HEK293 (cell line): ENCODE measurements at regions not wholly inside any gene's neighbourhood (a gene's known extent, or its start where the extent isn't known, plus 50 kb on each side); places are given as distances from the start of the nearest gene placed in this dataset.
A peak's percentile ranks its signal among the peaks of the same experiment; 100 is the strongest.

Experiments
- CTCF ChIA-PET: fragments of 350-600 bp; formaldehyde crosslinking; extraction: SDS; loops from one replicate; lab custom pipeline; 2021; ENCODE audit warnings: antibody characterized with exemption; lab: Yijun Ruan, JAX
- POLR2A ChIA-PET: fragments of 300-600 bp; formaldehyde crosslinking; extraction: SDS; loops from one replicate; lab custom pipeline; 2020; ENCODE audit warnings: antibody characterized with exemption, inconsistent platforms; lab: Yijun Ruan, JAX
- H3K27ac ChIP-seq: fragments of 200-500 bp; sonication (Bioruptor generic); 2 replicates; pipeline ENCODE4 v1.5.1; 2014; ENCODE audit warnings: low read depth, low read length, control low read depth, inconsistent platforms; ENCODE audit errors: extremely low read depth
- H3K36me3 ChIP-seq, 2 experiments: fragments of 200-500 bp in 1 of 2; sonication (Bioruptor generic) in 1 of 2; 1 replicate in 1 of 2; 2 replicates in 1 of 2; pipeline ENCODE4 v1.5.1; 2014 to 2017; ENCODE audit warnings: inconsistent platforms in 2 of 2, low read length in 2 of 2; ENCODE audit not compliant: control insufficient read depth in 2 of 2, insufficient read depth in 1 of 2
- H3K4me1 ChIP-seq: fragments of 200-500 bp; sonication (Bioruptor generic); 2 replicates; pipeline ENCODE4 v1.5.1; 2014; ENCODE audit warnings: mild to moderate bottlenecking, low read length, inconsistent platforms; ENCODE audit not compliant: control insufficient read depth, insufficient read depth
- H3K4me3 ChIP-seq: 2 replicates; pipeline ENCODE4 v1.5.1; 2011; ENCODE audit warnings: low read depth, mild to moderate bottlenecking, control low read depth, low read length, moderate library complexity
- H3K9me3 ChIP-seq: fragments of 200-500 bp; sonication (Bioruptor generic); 2 replicates; pipeline ENCODE4 v1.5.1; 2014; ENCODE audit warnings: low read depth, low read length, inconsistent platforms; ENCODE audit not compliant: control insufficient read depth, insufficient read depth
- FEZF1 ChIP-seq: fragments of 450-650 bp; formaldehyde crosslinking; IDR thresholded peaks from 2 replicates; pipeline ENCODE4 v1.5.1; 2016; ENCODE audit warnings: missing biosample characterization, missing genetic modification characterization
- KLF17 ChIP-seq: fragments of 450-650 bp; formaldehyde crosslinking; IDR thresholded peaks from 2 replicates; pipeline ENCODE4 v1.5.1; 2016; ENCODE audit warnings: missing biosample characterization, missing genetic modification characterization
- REST ChIP-seq: fragments of 450-650 bp; formaldehyde crosslinking; IDR thresholded peaks from 2 replicates; pipeline ENCODE4 v1.5.1; 2016; ENCODE audit warnings: missing biosample characterization, missing genetic modification characterization
- SCRT2 ChIP-seq: fragments of 450-650 bp; formaldehyde crosslinking; IDR thresholded peaks from 2 replicates; pipeline ENCODE4 v1.5.1; 2016; ENCODE audit warnings: missing biosample characterization, missing genetic modification characterization
- SETDB1 ChIP-seq: IDR thresholded peaks from one replicate; pipeline ENCODE4 v1.6.1; 2017; ENCODE audit warnings: mild to moderate bottlenecking, low read length, moderate library complexity, mixed read lengths; ENCODE audit not compliant: insufficient read length
- SP2 ChIP-seq: fragments of 450-650 bp; formaldehyde crosslinking; IDR thresholded peaks from 2 replicates; pipeline ENCODE4 v1.5.1; 2016; ENCODE audit warnings: missing biosample characterization, missing genetic modification characterization
- ZFP41 ChIP-seq: fragments of 450-650 bp; formaldehyde crosslinking; IDR thresholded peaks from 2 replicates; pipeline ENCODE4 v1.5.1; 2016; ENCODE audit warnings: missing biosample characterization, missing genetic modification characterization, borderline replicate concordance
- ZNF146 ChIP-seq: fragments of 450-650 bp; formaldehyde crosslinking; IDR thresholded peaks from 2 replicates; pipeline ENCODE4 v1.5.1; 2016; ENCODE audit warnings: missing biosample characterization, missing genetic modification characterization
- ZNF24 ChIP-seq: fragments of 450-650 bp; formaldehyde crosslinking; IDR thresholded peaks from 2 replicates; pipeline ENCODE4 v1.5.1; 2016; ENCODE audit warnings: missing biosample characterization, missing genetic modification characterization
- ZNF280D ChIP-seq: fragments of 450-650 bp; formaldehyde crosslinking; IDR thresholded peaks from 2 replicates; pipeline ENCODE4 v1.5.1; 2016; ENCODE audit warnings: missing biosample characterization, missing genetic modification characterization
- ZNF398 ChIP-seq: fragments of 450-650 bp; formaldehyde crosslinking; IDR thresholded peaks from 2 replicates; pipeline ENCODE4 v1.5.1; 2017; ENCODE audit warnings: missing biosample characterization, missing genetic modification characterization
- ZNF501 ChIP-seq: fragments of 450-650 bp; formaldehyde crosslinking; IDR thresholded peaks from 2 replicates; pipeline ENCODE4 v1.5.1; 2016; ENCODE audit warnings: missing biosample characterization, missing genetic modification characterization
- ZNF514 ChIP-seq: fragments of 450-650 bp; formaldehyde crosslinking; IDR thresholded peaks from 2 replicates; pipeline ENCODE4 v1.5.1; 2016; ENCODE audit warnings: missing biosample characterization, missing genetic modification characterization
- ZNF645 ChIP-seq: fragments of 450-650 bp; formaldehyde crosslinking; IDR thresholded peaks from 2 replicates; pipeline ENCODE4; 2016; ENCODE audit warnings: missing biosample characterization, missing genetic modification characterization
- ZNF791 ChIP-seq: fragments of 450-650 bp; formaldehyde crosslinking; IDR thresholded peaks from 2 replicates; pipeline ENCODE4 v1.5.1; 2016; ENCODE audit warnings: missing biosample characterization, missing genetic modification characterization
- ZNF792 ChIP-seq: fragments of 450-650 bp; formaldehyde crosslinking; IDR thresholded peaks from 2 replicates; pipeline ENCODE4 v1.5.1; 2016; ENCODE audit warnings: missing biosample characterization, missing genetic modification characterization
- ZSCAN18 ChIP-seq: fragments of 450-650 bp; formaldehyde crosslinking; IDR thresholded peaks from 2 replicates; pipeline ENCODE4 v1.5.1; 2016; ENCODE audit warnings: missing biosample characterization, missing genetic modification characterization

- H3K4me3 ChIP-seq, result no peak overlapping the region
- ChIA-PET CTCF (interaction anchor here (0.7 kb wide), 1 partner anchor 11 kb away, joined by 3 read pairs; no protein-coding TSS in a partner anchor), POLR2A (no interaction called here)
- H3K4me1 ChIP-seq, result no peaks in the 10 kb centered on the region; the same call in 1 of the 2 replicates
- TF ChIP-seq ZNF645 (tag by site-specific recombination) (no peak), SP2 (tag by site-specific recombination) (no peak), SCRT2 (0 out of 2 replicates have a peak, but pooled peaks have one; percentile 22), ZNF24 (no peak), ZNF792 (tag by site-specific recombination) (no peak), ZNF146 (tag by site-specific recombination) (no peak), FEZF1 (tag by site-specific recombination) (no peak), ZNF280D (no peak)
- H3K9me3 ChIP-seq, result no peaks in the 10 kb centered on the region
- H3K36me3 ChIP-seq, result no peaks in the 10 kb centered on the region
- H3K27ac ChIP-seq, result no peak overlapping the region
Observed at GRCh38 chr2:129861666-129862288, 117.7 kb upstream of the RAB6C start.

GRCh38 chr2:129862668-129863067 is 116.8 kb upstream of the RAB6C start:
- TF ChIP-seq SETDB1, result no peak
- no peak for TF ChIP-seq ZNF514 (tag by site-specific recombination)
- TF ChIP-seq ZNF791 (tag by site-specific recombination), result no peak
- TF ChIP-seq KLF17 (tag by site-specific recombination), result no peak
- no peak for TF ChIP-seq ZFP41
- TF ChIP-seq, all 188 proteins: peak for 0
- ChIA-PET POLR2A (no interaction called here), CTCF (interaction anchor here (0.7 kb wide), 1 partner anchor 20 kb away, joined by 3 read pairs; no protein-coding TSS in a partner anchor)
- no peak overlapping the region for H3K4me3 ChIP-seq
- H3K36me3 ChIP-seq, result no peaks in the 10 kb centered on the region
- no peak overlapping the region for H3K27ac ChIP-seq
- no peaks in the 10 kb centered on the region for H3K4me1 ChIP-seq
- no peaks in the 10 kb centered on the region for H3K9me3 ChIP-seq

- no peak overlapping the region for H3K27ac ChIP-seq
- H3K4me3 ChIP-seq, result no peak overlapping the region
- no peaks in the 10 kb centered on the region for H3K9me3 ChIP-seq
- H3K4me1 ChIP-seq, result no peaks in the 10 kb centered on the region
- CTCF ChIA-PET, result interaction anchor here (0.6 to 0.7 kb wide), 2 partner anchors 19 to 466 kb away, joined by 3 read pairs; no protein-coding TSS in a partner anchor
- TF ChIP-seq ZSCAN18 (tag by site-specific recombination), result no peak
- no peak for TF ChIP-seq ZNF398 (tag by site-specific recombination)
- TF ChIP-seq REST (tag by site-specific recombination), result no peak
- TF ChIP-seq ZNF501 (tag by site-specific recombination), result no peak
- H3K36me3 ChIP-seq, result no peaks in the 10 kb centered on the region
- POLR2A ChIA-PET, result no interaction called here
Observed at GRCh38 chr2:129863350-129863749, 116.1 kb upstream of the RAB6C start.
